Dendritic cell treated with granulocyte-macrophage colony-stimulating factor and Interleukin-4, amounts not matched to agents 40 ng/mL and 50 ng/mL, for 4 days (primary cell): ENCODE measurements at regions not wholly inside any gene's neighbourhood (a gene's known extent, or its start where the extent isn't known, plus 50 kb on each side); places are given as distances from the start of the nearest gene placed in this dataset.
"Not testable (repeated sequence)": the region's sequence is repeated elsewhere in the genome, so short reads cannot be mapped to it uniquely, and the experiment has no call there.

Experiments
- H3K27ac Mint-ChIP-seq: one replicate; pipeline ENCODE4 v1.8.0; 2022; ENCODE audit warnings: mild to moderate bottlenecking, mixed read lengths
- H3K27me3 Mint-ChIP-seq: one replicate; pipeline ENCODE4 v1.8.0; 2022; ENCODE audit warnings: mild to moderate bottlenecking, mixed read lengths
- H3K36me3 Mint-ChIP-seq: one replicate; pipeline ENCODE4 v1.8.0; 2022; ENCODE audit warnings: low read depth, mixed read lengths
- H3K4me1 Mint-ChIP-seq: one replicate; pipeline ENCODE4 v1.8.0; 2022; ENCODE audit warnings: low read depth, mixed read lengths
- H3K4me3 Mint-ChIP-seq: one replicate; pipeline ENCODE4 v1.8.0; 2022; ENCODE audit warnings: mild to moderate bottlenecking, moderate library complexity, mixed read lengths
- H3K9me3 Mint-ChIP-seq: one replicate; pipeline ENCODE4 v1.8.0; 2022; ENCODE audit warnings: mixed read lengths
- intact Hi-C: fragments of 100-400 bp; cut with micrococcal nuclease; formaldehyde crosslinking; loops from one replicate; pipeline ENCODE4 v1.15.0; 2022

GRCh38 chr7:94779861-94780260 is 123.9 kb upstream of the SGCE start:
- H3K36me3 Mint-ChIP-seq = no peaks in the 10 kb centered on the region
- peaks cover 31% of the 10 kb centered on the region for H3K9me3 Mint-ChIP-seq
- no peaks in the 10 kb centered on the region for H3K4me1 Mint-ChIP-seq
- intact Hi-C loops = no loop called here
- H3K4me3 Mint-ChIP-seq = no peak overlapping the region
- no peak overlapping the region for H3K27ac Mint-ChIP-seq
- no peaks in the 10 kb centered on the region for H3K27me3 Mint-ChIP-seq

- H3K9me3 Mint-ChIP-seq = peaks cover 39% of the 10 kb centered on the region
- H3K36me3 Mint-ChIP-seq = no peaks in the 10 kb centered on the region
- no peak overlapping the region for H3K27ac Mint-ChIP-seq
- no peak overlapping the region for H3K4me3 Mint-ChIP-seq
- intact Hi-C loops = no loop called here
- no peaks in the 10 kb centered on the region for H3K4me1 Mint-ChIP-seq
- no peaks in the 10 kb centered on the region for H3K27me3 Mint-ChIP-seq
These were observed 125.3 kb upstream of the SGCE start for GRCh38 chr7:94781236-94781635.

DNA sequence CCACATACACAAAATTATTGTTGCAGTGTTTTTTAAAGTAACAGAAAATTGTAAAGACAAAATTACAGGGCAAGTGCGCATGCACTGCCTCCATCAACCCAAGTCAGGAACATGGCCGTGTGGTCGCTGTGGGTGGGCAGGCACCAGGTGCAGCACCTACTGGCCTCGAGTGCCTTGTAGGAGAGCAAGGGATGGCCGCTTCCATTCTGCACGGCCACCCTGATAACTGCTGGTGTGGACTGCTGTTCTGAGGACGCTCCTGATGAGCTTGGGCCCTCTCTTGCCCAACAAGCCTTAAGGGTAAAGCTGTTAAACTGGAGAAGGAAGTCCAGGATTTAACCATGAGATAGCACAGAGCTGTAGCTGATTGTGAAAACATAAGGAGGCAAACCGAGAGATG is 124.6 kb upstream of the PPP1R9A start:
- Mint-ChIP-seq H3K27me3 (no peaks in the 10 kb centered on the region), H3K9me3 (peaks cover 34% of the 10 kb centered on the region), H3K4me1 (no peaks in the 10 kb centered on the region), H3K4me3 (no peak overlapping the region), H3K27ac (no peak overlapping the region), H3K36me3 (no peaks in the 10 kb centered on the region)
- intact Hi-C loops = no loop called here

DNA sequence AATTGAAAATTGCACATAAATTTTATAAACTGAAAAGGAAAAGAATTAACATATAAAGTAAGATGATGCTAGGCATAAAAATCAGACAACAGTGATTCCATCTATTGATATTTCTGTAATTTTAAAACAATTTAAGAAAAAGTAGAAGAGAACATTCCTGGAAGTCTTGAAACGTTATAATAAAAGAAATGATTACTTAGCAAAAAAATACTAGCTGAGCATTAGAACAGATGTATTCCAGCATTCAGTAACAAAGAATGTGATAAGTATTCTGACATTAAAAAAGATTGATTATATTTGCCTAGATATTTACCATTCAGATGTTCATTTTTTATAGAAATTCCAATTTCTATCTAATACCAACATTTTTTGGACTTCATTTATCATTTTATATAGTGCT is 120.1 kb upstream of the PPP1R9A start:
- Mint-ChIP-seq H3K4me3 (no peak overlapping the region), H3K9me3 (peaks cover 65% of the 10 kb centered on the region), H3K36me3 (no peaks in the 10 kb centered on the region), H3K27me3 (no peaks in the 10 kb centered on the region), H3K4me1 (no peaks in the 10 kb centered on the region), H3K27ac (no peak overlapping the region)
- intact Hi-C loops = no loop called here

DNA sequence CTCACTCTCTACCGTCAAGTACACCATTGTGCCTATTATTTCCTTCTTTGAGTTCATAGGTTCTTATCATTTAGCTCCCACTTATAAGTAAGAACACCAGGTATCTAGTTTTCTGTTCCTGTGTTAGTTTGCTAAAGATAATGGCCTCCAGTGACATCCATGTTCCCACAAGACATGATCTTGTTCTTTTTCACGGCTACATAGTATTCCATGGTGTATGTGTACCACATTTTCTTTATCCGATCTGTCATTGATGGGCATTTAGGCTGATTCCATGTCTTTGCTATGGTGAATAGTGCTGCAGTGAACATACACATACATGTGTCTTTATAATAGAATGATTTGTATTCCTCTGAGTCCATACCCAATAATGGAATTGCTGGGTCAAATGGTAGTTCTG is 119.0 kb upstream of the PPP1R9A start:
- H3K27me3 Mint-ChIP-seq, intact Hi-C loops, H3K4me1 Mint-ChIP-seq, H3K36me3 Mint-ChIP-seq, H3K27ac Mint-ChIP-seq, H3K4me3 Mint-ChIP-seq: not testable (repeated sequence)
- peaks cover 56% of the 10 kb centered on the region for H3K9me3 Mint-ChIP-seq

DNA sequence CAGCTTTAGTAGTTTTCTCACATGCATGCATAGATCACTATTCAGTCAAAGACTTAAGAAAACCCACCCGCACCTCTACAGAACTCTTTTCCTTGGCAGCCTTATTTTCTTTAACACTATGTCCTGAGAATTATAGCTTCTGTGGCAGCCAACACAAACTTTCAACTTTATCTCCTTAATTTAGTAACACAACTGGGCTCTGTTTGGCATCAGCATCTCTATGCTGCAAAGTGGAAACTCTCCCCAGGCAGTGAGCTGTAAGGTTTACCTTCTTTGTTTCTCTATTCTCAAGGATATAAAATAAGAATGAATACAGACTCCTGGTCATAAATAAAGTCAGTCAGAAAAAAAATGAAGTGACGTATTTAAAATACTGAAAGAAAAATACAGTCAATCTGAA is 115.2 kb upstream of the PPP1R9A start:
- no peak overlapping the region for H3K4me3 Mint-ChIP-seq
- H3K9me3 Mint-ChIP-seq = peaks cover 54% of the 10 kb centered on the region
- intact Hi-C loops = no loop called here
- no peaks in the 10 kb centered on the region for H3K4me1 Mint-ChIP-seq
- no peaks in the 10 kb centered on the region for H3K27me3 Mint-ChIP-seq
- H3K36me3 Mint-ChIP-seq = no peaks in the 10 kb centered on the region
- H3K27ac Mint-ChIP-seq = no peak overlapping the region

DNA sequence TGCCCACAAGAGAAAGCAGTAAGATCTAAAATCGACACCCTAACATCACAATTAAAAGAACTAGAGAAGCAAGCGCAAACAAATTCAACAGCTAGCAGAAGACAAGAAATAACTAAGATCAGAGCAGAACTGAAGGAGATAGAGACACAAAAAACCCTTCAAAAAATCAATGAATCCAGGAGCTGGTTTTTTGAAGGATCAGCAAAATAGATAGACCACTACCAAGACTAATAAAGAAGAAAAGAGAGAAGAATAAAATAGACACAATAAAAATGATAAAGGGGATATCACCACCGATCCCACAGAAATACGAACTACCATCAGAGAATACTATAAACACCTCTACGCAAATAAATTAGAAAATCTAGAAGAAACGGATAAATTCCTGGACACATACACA is 110.0 kb upstream of the PPP1R9A start:
- not testable (repeated sequence) for H3K4me3 Mint-ChIP-seq
- peaks cover 35% of the 10 kb centered on the region for H3K9me3 Mint-ChIP-seq

DNA sequence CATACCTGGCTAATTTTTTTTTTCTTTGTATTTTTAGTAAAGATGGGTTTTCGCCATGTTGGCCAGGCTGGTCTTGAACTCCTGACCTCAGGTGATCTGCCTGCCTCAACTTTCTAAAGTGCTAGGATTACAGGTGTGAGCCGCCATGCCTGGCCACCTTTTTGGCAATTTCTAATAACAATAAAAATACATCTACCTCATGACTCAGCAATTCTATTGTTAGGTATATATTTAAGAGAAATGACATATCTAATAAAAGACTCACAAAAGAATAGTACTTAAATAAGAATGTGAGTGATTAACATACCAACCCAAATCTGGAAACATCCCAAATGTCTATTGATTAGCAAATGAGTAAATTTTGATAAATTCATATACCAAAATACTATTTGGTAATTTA is 103.6 kb upstream of the PPP1R9A start:
- intact Hi-C loops = no loop called here
- H3K27ac Mint-ChIP-seq = no peak overlapping the region

More for the DNA sequence above, 110.0 kb upstream of the PPP1R9A start:
- H3K4me1 Mint-ChIP-seq, H3K27ac Mint-ChIP-seq, H3K27me3 Mint-ChIP-seq, H3K36me3 Mint-ChIP-seq, intact Hi-C loops: not testable (repeated sequence)

GRCh38 chr7:94808673-94809072 is 98.7 kb upstream of the PPP1R9A start:
- H3K9me3 Mint-ChIP-seq = peaks cover 15% of the 10 kb centered on the region
- H3K27ac Mint-ChIP-seq, H3K4me3 Mint-ChIP-seq, H3K36me3 Mint-ChIP-seq, H3K27me3 Mint-ChIP-seq, H3K4me1 Mint-ChIP-seq, intact Hi-C loops: not testable (repeated sequence)

More for the DNA sequence above, 103.6 kb upstream of the PPP1R9A start:
- Mint-ChIP-seq H3K4me3 (no peak overlapping the region), H3K9me3 (peaks cover 15% of the 10 kb centered on the region), H3K4me1 (no peaks in the 10 kb centered on the region), H3K27me3 (no peaks in the 10 kb centered on the region), H3K36me3 (no peaks in the 10 kb centered on the region)

- Mint-ChIP-seq H3K36me3 (no peaks in the 10 kb centered on the region), H3K9me3 (peaks cover 15% of the 10 kb centered on the region), H3K4me3 (no peak overlapping the region), H3K4me1 (no peaks in the 10 kb centered on the region), H3K27me3 (no peaks in the 10 kb centered on the region), H3K27ac (no peak overlapping the region)
- intact Hi-C loops = no loop called here
These were observed 96.9 kb upstream of the PPP1R9A start for GRCh38 chr7:94810496-94810895.

GRCh38 chr7:94813917-94814316 is 93.5 kb upstream of the PPP1R9A start:
- no peaks in the 10 kb centered on the region for H3K4me1 Mint-ChIP-seq
- intact Hi-C loops = no loop called here
- no peak overlapping the region for H3K4me3 Mint-ChIP-seq
- peaks cover 30% of the 10 kb centered on the region for H3K9me3 Mint-ChIP-seq
- no peaks in the 10 kb centered on the region for H3K36me3 Mint-ChIP-seq
- H3K27ac Mint-ChIP-seq = no peak overlapping the region
- no peaks in the 10 kb centered on the region for H3K27me3 Mint-ChIP-seq

DNA sequence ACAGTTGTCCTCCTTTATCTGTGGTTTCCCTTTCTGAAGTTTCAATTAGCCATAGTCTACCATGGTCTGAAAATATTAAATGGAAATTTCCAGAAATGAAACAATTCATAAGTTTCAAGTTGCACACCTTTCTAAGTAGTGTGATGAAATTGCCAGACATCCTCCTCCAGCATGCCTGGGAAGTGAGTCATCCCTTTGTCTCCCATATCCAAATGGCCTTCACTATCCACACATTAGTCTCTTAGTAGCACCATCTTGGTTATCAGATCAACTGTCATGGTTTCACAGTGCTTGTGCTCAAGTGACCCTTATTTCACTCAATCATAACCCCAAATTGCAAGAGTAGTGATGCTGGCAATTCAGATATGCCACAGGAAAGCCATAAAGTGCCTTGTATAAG is 83.4 kb upstream of the PPP1R9A start:
- peaks cover 24% of the 10 kb centered on the region for H3K9me3 Mint-ChIP-seq
- intact Hi-C loops = no loop called here

DNA sequence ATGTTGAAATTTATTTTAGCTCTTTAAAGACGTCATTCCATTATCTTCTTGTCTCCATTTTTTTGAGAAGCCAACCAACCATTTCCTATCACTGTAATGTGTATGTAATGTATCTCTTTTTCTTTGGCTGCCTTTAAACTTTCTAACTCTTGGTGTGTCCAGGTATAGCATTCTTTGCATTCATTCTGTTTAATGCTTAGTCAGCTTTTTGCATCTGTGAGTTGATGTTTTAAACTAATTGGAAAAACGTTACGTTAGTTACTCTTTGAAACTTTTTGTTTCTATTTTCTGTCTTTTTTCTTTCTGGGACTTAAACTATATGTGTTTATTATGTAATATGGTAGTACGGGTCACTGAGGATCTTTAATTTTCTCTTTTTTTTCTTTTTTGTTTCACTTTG is 77.4 kb upstream of the PPP1R9A start:
- intact Hi-C loops = no loop called here
- Mint-ChIP-seq H3K36me3 (no peaks in the 10 kb centered on the region), H3K27me3 (no peaks in the 10 kb centered on the region), H3K27ac (no peak overlapping the region), H3K9me3 (peaks cover 47% of the 10 kb centered on the region), H3K4me1 (no peaks in the 10 kb centered on the region), H3K4me3 (no peak overlapping the region)

More for the DNA sequence above, 83.4 kb upstream of the PPP1R9A start:
- no peaks in the 10 kb centered on the region for H3K36me3 Mint-ChIP-seq
- H3K4me1 Mint-ChIP-seq = no peaks in the 10 kb centered on the region
- H3K4me3 Mint-ChIP-seq = no peak overlapping the region
- no peaks in the 10 kb centered on the region for H3K27me3 Mint-ChIP-seq
- no peak overlapping the region for H3K27ac Mint-ChIP-seq

GRCh38 chr7:94832051-94832450 is 75.3 kb upstream of the PPP1R9A start:
- Mint-ChIP-seq H3K27ac (no peak overlapping the region), H3K36me3 (no peaks in the 10 kb centered on the region), H3K4me1 (no peaks in the 10 kb centered on the region), H3K9me3 (peaks cover 59% of the 10 kb centered on the region), H3K27me3 (no peaks in the 10 kb centered on the region), H3K4me3 (no peak overlapping the region)
- intact Hi-C loops = no loop called here

DNA sequence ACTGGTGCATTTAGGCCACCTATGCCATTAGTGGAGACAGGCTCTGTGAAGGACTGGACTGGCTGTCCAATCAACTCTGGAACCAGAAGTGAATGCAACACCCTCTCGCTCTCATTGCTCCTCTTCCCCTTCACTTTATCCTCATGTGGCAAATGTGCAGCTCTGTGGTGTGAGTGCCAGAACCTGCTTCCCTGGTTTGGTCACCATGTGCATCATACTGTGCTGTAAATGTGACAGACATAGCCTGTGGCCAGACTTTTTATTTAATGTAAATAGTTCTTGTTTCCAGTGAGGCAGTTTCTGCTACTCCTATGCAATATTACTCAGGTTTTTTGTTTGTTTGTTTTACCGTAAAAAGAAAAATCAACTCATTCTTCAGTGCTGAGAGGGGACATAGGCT is 73.0 kb upstream of the PPP1R9A start:
- Mint-ChIP-seq H3K27me3 (no peaks in the 10 kb centered on the region), H3K4me1 (no peaks in the 10 kb centered on the region), H3K9me3 (peaks cover 81% of the 10 kb centered on the region), H3K36me3 (no peaks in the 10 kb centered on the region), H3K4me3 (no peak overlapping the region), H3K27ac (no peak overlapping the region)
- intact Hi-C loops = no loop called here
